COR-L47 (cell line): ENCODE measurements at regions not wholly inside any gene's neighbourhood (a gene's known extent, or its start where the extent isn't known, plus 50 kb on each side); places are given as distances from the start of the nearest gene placed in this dataset.
A peak's percentile ranks its signal among the peaks of the same experiment; 100 is the strongest.
"Not testable (repeated sequence)": the region's sequence is repeated elsewhere in the genome, so short reads cannot be mapped to it uniquely, and the experiment has no call there.

Source experiments
- DNase-seq: peaks from one replicate; lab custom pipeline; 2025; lab: John Stamatoyannopoulos, UW

- no peak for DNase-seq
These were observed 147.5 kb upstream of the PIK3R1 start for GRCh38 chr5:68067976-68068603.

DNA sequence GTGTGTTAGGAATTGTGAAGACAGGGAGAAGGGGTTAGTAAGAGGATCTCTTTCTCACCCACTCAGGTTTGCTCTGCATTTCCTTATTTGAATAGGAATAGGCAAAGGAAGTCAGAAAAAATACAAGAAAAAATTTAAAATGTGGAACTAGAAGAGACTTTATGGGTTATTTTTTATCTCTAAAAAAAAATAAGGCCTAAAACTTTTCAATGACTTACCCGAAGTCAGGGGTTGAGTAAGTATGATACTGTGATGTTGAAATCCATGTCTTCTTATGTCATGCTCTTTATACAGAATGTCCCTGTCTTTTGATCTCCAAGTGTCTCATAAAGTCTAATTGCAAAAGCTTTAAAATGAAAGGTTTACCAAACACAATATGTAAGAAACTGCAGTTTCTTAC is 148.3 kb upstream of the PIK3R1 start:
- DNase-seq: no peak

- no peak for DNase-seq
These were observed 149.1 kb upstream of the PIK3R1 start for GRCh38 chr5:68066277-68066955.

GRCh38 chr5:68065321-68065720 is 150.2 kb upstream of the PIK3R1 start:
- not testable (repeated sequence) for DNase-seq

DNA sequence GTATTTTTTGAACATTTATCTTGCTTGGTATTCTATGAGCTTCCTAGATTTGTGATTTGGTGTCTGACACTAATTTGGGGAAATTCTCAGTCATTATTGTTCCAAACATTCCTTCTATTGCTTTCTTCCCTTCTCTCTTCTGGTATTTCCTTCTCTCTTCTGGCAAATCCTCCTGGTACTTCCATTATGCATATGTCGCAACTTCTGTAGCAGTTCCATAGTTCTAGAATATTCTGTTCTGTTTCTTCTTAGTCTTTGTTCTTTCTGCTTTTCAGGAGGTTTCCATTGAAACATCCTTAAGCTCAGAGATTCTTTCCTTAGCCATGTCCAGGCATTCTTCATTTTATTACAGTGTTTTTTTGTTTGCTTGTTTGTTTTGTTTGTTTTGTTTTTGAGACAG is 155.2 kb upstream of the PIK3R1 start:
- DNase-seq: no peak

DNA sequence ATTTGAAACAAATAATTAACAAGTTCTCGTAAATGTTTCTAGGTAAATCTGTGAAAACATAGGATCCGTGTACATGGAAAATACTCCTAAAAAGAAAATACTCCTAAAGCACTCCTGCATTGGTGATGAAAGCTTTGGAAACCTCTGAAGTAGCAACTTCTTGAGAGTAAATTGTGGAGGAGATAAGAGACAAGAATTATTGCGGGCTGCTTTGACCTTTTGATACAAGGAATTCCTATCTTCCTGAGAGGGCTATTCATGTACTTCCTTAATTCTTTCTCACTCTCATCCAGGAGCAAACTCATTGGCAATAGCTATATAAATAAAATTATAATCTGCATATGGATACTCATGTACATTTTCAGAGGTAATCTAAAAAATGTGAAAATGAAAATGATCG is 158.4 kb upstream of the PIK3R1 start:
- DNase-seq: no peak

- DNase-seq: no peak
These were observed 159.9 kb upstream of the PIK3R1 start for GRCh38 chr5:68055686-68056085.

- peak; percentile 39 for DNase-seq
These were observed 160.9 kb upstream of the PIK3R1 start for GRCh38 chr5:68054638-68055037.

GRCh38 chr5:68053202-68053601 is 162.4 kb upstream of the PIK3R1 start:
- DNase-seq: no peak

- DNase-seq: peak; percentile 40
These were observed 166.4 kb upstream of the PIK3R1 start for GRCh38 chr5:68049053-68049713.

DNA sequence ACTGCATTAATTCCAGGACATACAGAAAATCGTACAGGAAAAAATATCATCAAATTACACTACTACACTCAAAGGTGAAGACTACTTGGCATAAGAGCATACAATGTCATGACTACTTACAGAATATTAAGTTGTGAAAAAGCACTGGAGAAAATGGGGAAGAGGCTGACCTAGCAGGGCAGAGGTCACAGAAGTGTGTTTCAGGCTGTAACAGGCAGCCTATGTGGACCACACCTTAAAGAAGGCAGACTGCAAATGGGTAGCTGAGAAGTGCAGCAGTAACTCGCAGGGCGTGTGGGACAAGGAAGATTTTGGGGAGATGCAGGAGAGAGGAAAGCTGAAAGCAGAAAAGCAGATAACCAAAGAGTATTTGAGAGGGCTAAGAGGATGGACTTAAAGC is 167.0 kb upstream of the PIK3R1 start:
- DNase-seq: no peak

- not testable (repeated sequence) for DNase-seq
These were observed 167.5 kb upstream of the PIK3R1 start for GRCh38 chr5:68048054-68048453.

- no peak for DNase-seq
These were observed 168.5 kb upstream of the PIK3R1 start for GRCh38 chr5:68047035-68047434.

- DNase-seq: no peak
These were observed 169.1 kb upstream of the PIK3R1 start for GRCh38 chr5:68046445-68046844.

DNA sequence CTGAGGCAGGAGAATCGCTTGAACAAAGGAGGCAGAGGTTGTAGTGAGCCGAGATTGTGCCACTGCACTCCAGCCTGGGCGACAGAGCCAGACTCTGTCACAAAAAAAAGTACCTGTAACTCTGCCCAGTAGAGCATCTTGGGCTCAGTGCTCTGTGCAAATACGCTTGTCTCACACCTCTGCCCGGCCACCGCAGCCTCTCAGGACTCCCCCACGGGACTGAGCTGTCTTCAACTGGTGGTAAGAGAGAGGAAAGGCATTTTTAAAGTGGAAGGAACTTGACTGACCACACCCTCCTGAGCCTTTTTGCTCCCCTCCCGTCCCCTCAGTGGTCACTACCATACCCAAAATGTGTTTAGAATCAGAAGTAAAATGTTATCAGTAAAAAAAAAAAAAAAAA is 174.3 kb upstream of the PIK3R1 start:
- no peak for DNase-seq

GRCh38 chr5:68037546-68037945 is 178.0 kb upstream of the PIK3R1 start:
- no peak for DNase-seq

DNA sequence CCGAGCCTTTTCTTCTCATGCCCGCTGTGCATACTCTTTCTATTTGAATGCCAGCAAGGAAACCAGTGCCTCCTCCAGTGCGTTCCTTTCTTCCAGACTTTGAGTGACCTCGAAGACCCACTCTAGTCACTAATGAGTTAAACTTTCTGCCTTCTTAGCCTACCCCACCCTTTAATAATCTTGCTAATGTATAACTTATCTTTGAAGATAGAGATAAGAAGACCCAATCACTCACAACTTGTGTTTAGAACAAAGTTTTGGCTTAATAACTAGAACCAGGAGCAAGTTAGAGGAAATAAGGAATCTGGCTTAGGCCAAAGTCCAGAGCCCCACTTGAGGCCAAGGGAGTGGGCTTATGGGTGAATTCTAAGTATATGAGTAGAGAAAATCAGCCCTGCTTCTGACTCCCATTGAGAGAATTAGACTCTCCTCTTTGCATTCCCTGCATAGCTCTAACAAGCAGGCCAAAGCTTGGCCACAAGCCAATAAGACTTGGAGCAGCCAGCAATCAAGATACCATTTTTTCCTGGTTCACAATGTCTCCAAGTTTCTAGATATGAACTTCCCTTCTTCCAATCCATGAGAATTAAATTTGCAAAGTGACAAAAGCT is 181.5 kb upstream of the PIK3R1 start:
- DNase-seq: no peak

DNA sequence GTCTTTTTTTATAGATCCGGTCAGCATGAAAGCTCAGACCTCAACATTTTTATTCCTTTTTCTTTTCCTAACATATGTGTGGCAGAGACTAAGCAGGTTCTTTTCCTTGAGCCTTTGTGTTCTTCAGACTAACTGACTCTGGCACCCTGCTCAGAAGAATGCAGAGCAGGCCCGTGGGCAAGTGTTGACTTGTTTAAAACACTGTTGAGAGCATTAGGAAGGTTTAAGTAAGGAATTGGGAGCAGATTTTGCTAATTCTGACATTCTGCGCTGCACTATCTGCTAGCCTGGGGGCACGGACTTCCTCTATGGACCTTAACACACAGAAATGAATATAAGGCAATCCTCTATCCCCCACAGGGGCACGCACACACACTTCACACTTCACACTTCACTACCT is 182.5 kb upstream of the PIK3R1 start:
- no peak for DNase-seq

DNA sequence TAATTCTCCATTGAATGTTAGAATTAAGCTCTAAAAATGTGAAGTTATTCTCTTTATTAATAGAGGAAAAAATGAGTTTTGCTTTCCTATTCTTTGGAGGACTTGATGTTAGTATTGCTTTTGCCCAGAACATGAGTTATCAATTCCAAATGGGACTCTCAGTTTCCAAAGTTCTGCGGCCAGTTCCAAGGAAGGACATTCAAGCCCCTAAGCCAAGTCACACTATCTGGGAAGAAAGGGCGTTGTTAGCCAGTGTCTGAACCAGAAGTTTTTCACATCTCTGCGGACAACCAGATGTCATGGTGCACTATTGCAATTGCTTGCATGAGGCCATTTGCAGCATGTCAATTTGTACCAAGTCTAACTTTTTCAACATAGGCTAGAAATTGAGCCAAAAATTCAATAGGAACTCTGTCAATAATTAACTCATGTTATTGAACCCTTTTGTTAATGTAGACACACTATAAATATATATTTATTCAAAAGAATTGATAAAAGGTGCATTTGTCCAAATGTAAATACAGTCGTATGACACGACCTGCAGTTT is 183.3 kb upstream of the PIK3R1 start:
- DNase-seq: no peak

GRCh38 chr5:68028131-68028727 is 187.3 kb upstream of the PIK3R1 start:
- no peak for DNase-seq

- no peak for DNase-seq
These were observed 188.0 kb upstream of the PIK3R1 start for GRCh38 chr5:68027519-68027918.
